ENCODE measurements at regions not wholly inside any gene's neighbourhood (a gene's known extent, or its start where the extent isn't known, plus 50 kb on each side); places are given as distances from the start of the nearest gene placed in this dataset.

- H2BK12ac ChIP-seq (ENCODE audit: low read length): no peak overlapping the region
- no peak overlapping the region for H3K4me3 ChIP-seq (ENCODE audit: low read depth, low read length)
- no peak overlapping the region for H3K18ac ChIP-seq (ENCODE audit: low read length)
- H2BK120ac ChIP-seq (ENCODE audit: insufficient read depth, low read length, poor library complexity): no peak overlapping the region
- H3K36me3 ChIP-seq (ENCODE audit: control insufficient read depth in 1 of 2, insufficient read depth in 2 of 2, low read length in 2 of 2): no peaks in the 10 kb centered on the region
- H2AK5ac ChIP-seq (ENCODE audit: low read length): no peak overlapping the region
- no peak overlapping the region for H2AFZ ChIP-seq (ENCODE audit: insufficient read depth, low read length, poor library complexity)
- no peak overlapping the region for H3K9ac ChIP-seq (ENCODE audit: low read length)
- WGBS (ENCODE audit: extremely low coverage, insufficient coverage, insufficient read length): no CpG with 5 or more reads among the region's 1 CpG
- H4K12ac ChIP-seq (ENCODE audit: low read depth, low read length): no peak overlapping the region
- H3K14ac ChIP-seq (ENCODE audit: low read length): no peak overlapping the region
- no peaks in the 10 kb centered on the region for H3K9me3 ChIP-seq (ENCODE audit: insufficient read depth, low read depth, low read length)
- H3K27ac ChIP-seq (ENCODE audit: low read depth, low read length): no peak overlapping the region
- no peak overlapping the region for H3K23ac ChIP-seq (ENCODE audit: low read length)
- H4K91ac ChIP-seq (ENCODE audit: low read depth, low read length): no peak overlapping the region
- no peak overlapping the region for H4K8ac ChIP-seq (ENCODE audit: low read depth, low read length)
- no peak for DNase-seq
- H3K4me2 ChIP-seq (ENCODE audit: low read length): no peak overlapping the region
- H3K4ac ChIP-seq (ENCODE audit: low read depth, low read length): no peak overlapping the region
- H3K79me1 ChIP-seq (ENCODE audit: low read length): no peaks in the 10 kb centered on the region
- H3K79me2 ChIP-seq (ENCODE audit: control insufficient read depth, insufficient read depth, low read length, poor library complexity): no peaks in the 10 kb centered on the region
- H2BK5ac ChIP-seq (ENCODE audit: low read depth, low read length, poor library complexity): no peak overlapping the region
- no peaks in the 10 kb centered on the region for H3K4me1 ChIP-seq (ENCODE audit: control insufficient read depth in 1 of 2, insufficient read depth in 2 of 2, low read length in 2 of 2)
- H3K27me3 ChIP-seq (ENCODE audit: insufficient read depth, low read length): no peaks in the 10 kb centered on the region
Observed at GRCh38 chr13:78145276-78145675, 226.6 kb upstream of the EDNRB start.

- Histone ChIP-seq H3K9ac (ENCODE audit: low read length) (no peak overlapping the region), H3K4me3 (ENCODE audit: low read depth, low read length) (no peak overlapping the region), H2BK120ac (ENCODE audit: insufficient read depth, low read length, poor library complexity) (no peak overlapping the region), H3K79me1 (ENCODE audit: low read length) (no peaks in the 10 kb centered on the region), H3K4me1 (ENCODE audit: control insufficient read depth in 1 of 2, insufficient read depth in 2 of 2, low read length in 2 of 2) (peaks cover 0 to 1% of the 10 kb centered on the region in 2 experiments), H4K8ac (ENCODE audit: low read depth, low read length) (no peak overlapping the region), H3K4me2 (ENCODE audit: low read length) (no peak overlapping the region), H3K14ac (ENCODE audit: low read length) (no peak overlapping the region), H2BK12ac (ENCODE audit: low read length) (no peak overlapping the region), H3K79me2 (ENCODE audit: control insufficient read depth, insufficient read depth, low read length, poor library complexity) (no peaks in the 10 kb centered on the region), H3K27me3 (ENCODE audit: insufficient read depth, low read length) (no peaks in the 10 kb centered on the region), H3K23ac (ENCODE audit: low read length) (no peak overlapping the region), H3K9me3 (ENCODE audit: insufficient read depth, low read depth, low read length) (no peaks in the 10 kb centered on the region), H3K36me3 (ENCODE audit: control insufficient read depth in 1 of 2, insufficient read depth in 2 of 2, low read length in 2 of 2) (no peaks in the 10 kb centered on the region), H3K4ac (ENCODE audit: low read depth, low read length) (no peak overlapping the region), H2AFZ (ENCODE audit: insufficient read depth, low read length, poor library complexity) (no peak overlapping the region), H2BK5ac (ENCODE audit: low read depth, low read length, poor library complexity) (no peak overlapping the region), H4K91ac (ENCODE audit: low read depth, low read length) (no peak overlapping the region), H3K18ac (ENCODE audit: low read length) (no peak overlapping the region), H3K27ac (ENCODE audit: low read depth, low read length) (no peak overlapping the region), H2AK5ac (ENCODE audit: low read length) (no peak overlapping the region), H4K12ac (ENCODE audit: low read depth, low read length) (no peak overlapping the region)
- no CpG with 5 or more reads among the region's 2 CpGs for WGBS (ENCODE audit: extremely low coverage, insufficient coverage, insufficient read length)
- DNase-seq: no peak
Observed at GRCh38 chr13:78139765-78140164, 221.1 kb upstream of the EDNRB start.

GRCh38 chr13:78138756-78139155 is 220.1 kb upstream of the EDNRB start:
- WGBS (ENCODE audit: extremely low coverage, insufficient coverage, insufficient read length): no CpG with 5 or more reads among the region's 2 CpGs

GRCh38 chr13:78137404-78138142 is 218.9 kb upstream of the EDNRB start:
- Histone ChIP-seq H3K79me2 (ENCODE audit: control insufficient read depth, insufficient read depth, low read length, poor library complexity) (no peaks in the 10 kb centered on the region), H2AFZ (ENCODE audit: insufficient read depth, low read length, poor library complexity) (peak overlapping the region; percentile 44), H2AK5ac (ENCODE audit: low read length) (no peak overlapping the region), H3K9ac (ENCODE audit: low read length) (no peak overlapping the region), H3K4me3 (ENCODE audit: low read depth, low read length) (no peak overlapping the region), H3K4ac (ENCODE audit: low read depth, low read length) (no peak overlapping the region), H3K36me3 (ENCODE audit: control insufficient read depth in 1 of 2, insufficient read depth in 2 of 2, low read length in 2 of 2) (no peaks in the 10 kb centered on the region), H3K27ac (ENCODE audit: low read depth, low read length) (no peak overlapping the region), H2BK12ac (ENCODE audit: low read length) (no peak overlapping the region), H4K12ac (ENCODE audit: low read depth, low read length) (no peak overlapping the region), H3K14ac (ENCODE audit: low read length) (no peak overlapping the region), H4K8ac (ENCODE audit: low read depth, low read length) (no peak overlapping the region), H2BK120ac (ENCODE audit: insufficient read depth, low read length, poor library complexity) (no peak overlapping the region), H3K79me1 (ENCODE audit: low read length) (no peaks in the 10 kb centered on the region), H3K23ac (ENCODE audit: low read length) (no peak overlapping the region), H4K91ac (ENCODE audit: low read depth, low read length) (no peak overlapping the region), H3K27me3 (ENCODE audit: insufficient read depth, low read length) (no peaks in the 10 kb centered on the region), H3K4me2 (ENCODE audit: low read length) (no peak overlapping the region), H3K9me3 (ENCODE audit: insufficient read depth, low read depth, low read length) (no peaks in the 10 kb centered on the region), H3K4me1 (ENCODE audit: control insufficient read depth in 1 of 2, insufficient read depth in 2 of 2, low read length in 2 of 2) (peaks cover 0 to 1% of the 10 kb centered on the region in 2 experiments), H3K18ac (ENCODE audit: low read length) (no peak overlapping the region), H2BK5ac (ENCODE audit: low read depth, low read length, poor library complexity) (no peak overlapping the region)
- peak; percentile 31 to 90 for DNase-seq
- WGBS (ENCODE audit: extremely low coverage, insufficient coverage, insufficient read length): no CpG with 5 or more reads among the region's 6 CpGs

More at GRCh38 chr13:78138756-78139155, 220.1 kb upstream of the EDNRB start:
- Histone ChIP-seq H2AFZ (ENCODE audit: insufficient read depth, low read length, poor library complexity) (no peak overlapping the region), H4K8ac (ENCODE audit: low read depth, low read length) (no peak overlapping the region), H2BK120ac (ENCODE audit: insufficient read depth, low read length, poor library complexity) (no peak overlapping the region), H2BK5ac (ENCODE audit: low read depth, low read length, poor library complexity) (no peak overlapping the region), H4K12ac (ENCODE audit: low read depth, low read length) (no peak overlapping the region), H3K14ac (ENCODE audit: low read length) (no peak overlapping the region), H3K36me3 (ENCODE audit: control insufficient read depth in 1 of 2, insufficient read depth in 2 of 2, low read length in 2 of 2) (no peaks in the 10 kb centered on the region), H3K4me1 (ENCODE audit: control insufficient read depth in 1 of 2, insufficient read depth in 2 of 2, low read length in 2 of 2) (peaks cover 0 to 1% of the 10 kb centered on the region in 2 experiments), H3K4me2 (ENCODE audit: low read length) (no peak overlapping the region), H2BK12ac (ENCODE audit: low read length) (no peak overlapping the region), H3K23ac (ENCODE audit: low read length) (no peak overlapping the region), H2AK5ac (ENCODE audit: low read length) (no peak overlapping the region), H3K79me1 (ENCODE audit: low read length) (no peaks in the 10 kb centered on the region), H3K27me3 (ENCODE audit: insufficient read depth, low read length) (no peaks in the 10 kb centered on the region), H3K9me3 (ENCODE audit: insufficient read depth, low read depth, low read length) (no peaks in the 10 kb centered on the region), H3K4ac (ENCODE audit: low read depth, low read length) (no peak overlapping the region), H3K9ac (ENCODE audit: low read length) (no peak overlapping the region), H4K91ac (ENCODE audit: low read depth, low read length) (no peak overlapping the region), H3K4me3 (ENCODE audit: low read depth, low read length) (no peak overlapping the region), H3K79me2 (ENCODE audit: control insufficient read depth, insufficient read depth, low read length, poor library complexity) (no peaks in the 10 kb centered on the region), H3K27ac (ENCODE audit: low read depth, low read length) (no peak overlapping the region), H3K18ac (ENCODE audit: low read length) (no peak overlapping the region)
- DNase-seq: peak in 1 of 2 donors; percentile 12

Data from trophoblast cell (in vitro differentiated cells and primary cell).